ENCODE measurements at regions not wholly inside any gene's neighbourhood (a gene's known extent, or its start where the extent isn't known, plus 50 kb on each side); places are given as distances from the start of the nearest gene placed in this dataset.

- DNase-seq (ENCODE audit: low read depth in 2 of 2), result no peak
Measured at GRCh38 chr3:40593351-40593750, 68.6 kb downstream of the ZNF621 start.

- DNase-seq (ENCODE audit: low read depth in 2 of 2), result no peak
Measured at GRCh38 chr3:40597441-40597840, 72.7 kb downstream of the ZNF621 start.

- DNase-seq (ENCODE audit: low read depth in 2 of 2), result no peak
Measured at GRCh38 chr3:40598338-40598737, 73.6 kb downstream of the ZNF621 start.

GRCh38 chr3:40598962-40599361 is 74.2 kb downstream of the ZNF621 start:
- no peak for DNase-seq (ENCODE audit: low read depth in 2 of 2)

- no peak for DNase-seq (ENCODE audit: low read depth in 2 of 2)
Measured at GRCh38 chr3:40602778-40603385, 78.1 kb downstream of the ZNF621 start.

- DNase-seq (ENCODE audit: low read depth in 2 of 2), result no peak
Measured at GRCh38 chr3:40605960-40606359, 81.2 kb downstream of the ZNF621 start.

- DNase-seq (ENCODE audit: low read depth in 2 of 2), result no peak
Measured at GRCh38 chr3:40608091-40608490, 83.3 kb downstream of the ZNF621 start.

GRCh38 chr3:40613306-40613705 is 88.5 kb downstream of the ZNF621 start:
- no peak for DNase-seq (ENCODE audit: low read depth in 2 of 2)

- DNase-seq (ENCODE audit: low read depth in 2 of 2), result no peak
Measured at GRCh38 chr3:40615110-40615915, 90.6 kb downstream of the ZNF621 start.

GRCh38 chr3:40615918-40616819 is 91.4 kb downstream of the ZNF621 start:
- DNase-seq (ENCODE audit: low read depth in 2 of 2), result no peak

- DNase-seq (ENCODE audit: low read depth in 2 of 2), result no peak
Measured at GRCh38 chr3:40617084-40617483, 92.3 kb downstream of the ZNF621 start.

- DNase-seq (ENCODE audit: low read depth in 2 of 2), result no peak
Measured at GRCh38 chr3:40618158-40618557, 93.4 kb downstream of the ZNF621 start.

GRCh38 chr3:40620151-40620550 is 95.4 kb downstream of the ZNF621 start:
- no peak for DNase-seq (ENCODE audit: low read depth in 2 of 2)

- DNase-seq (ENCODE audit: low read depth in 2 of 2), result no peak
Measured at GRCh38 chr3:40621252-40621651, 96.5 kb downstream of the ZNF621 start.

- DNase-seq (ENCODE audit: low read depth in 2 of 2), result no peak
Measured at GRCh38 chr3:40623567-40623966, 98.8 kb downstream of the ZNF621 start.

- DNase-seq (ENCODE audit: low read depth in 2 of 2), result no peak
Measured at GRCh38 chr3:40624189-40624769, 99.5 kb downstream of the ZNF621 start.

- no peak for DNase-seq (ENCODE audit: low read depth in 2 of 2)
Measured at GRCh38 chr3:40627095-40627494, 102.3 kb downstream of the ZNF621 start.

GRCh38 chr3:40628984-40629383 is 104.2 kb downstream of the ZNF621 start:
- DNase-seq (ENCODE audit: low read depth in 2 of 2), result no peak

GRCh38 chr3:40631341-40631995 is 106.7 kb downstream of the ZNF621 start:
- no peak for DNase-seq (ENCODE audit: low read depth in 2 of 2)

GRCh38 chr3:40637906-40638305 is 113.1 kb downstream of the ZNF621 start:
- no peak for DNase-seq (ENCODE audit: low read depth in 2 of 2)

- DNase-seq (ENCODE audit: low read depth in 2 of 2), result no peak
Measured at GRCh38 chr3:40639006-40639405, 114.2 kb downstream of the ZNF621 start.

- DNase-seq (ENCODE audit: low read depth in 2 of 2), result no peak
Measured at GRCh38 chr3:40642812-40643211, 118.1 kb downstream of the ZNF621 start.

All from stimulated activated CD4-positive, alpha-beta T cell treated with anti-CD3 and anti-CD28 coated beads, Interleukin-1b, Interleukin-23, amount 100 ng/mL, for 1 hour (primary cell).